Type B pancreatic cell (in vitro differentiated cells): ENCODE measurements at regions not wholly inside any gene's neighbourhood (a gene's known extent, or its start where the extent isn't known, plus 50 kb on each side); places are given as distances from the start of the nearest gene placed in this dataset.

Experiments
- DNase-seq: peaks from one replicate; pipeline ENCODE4 v3.0.0; 2021; ENCODE audit warnings: mixed read lengths; ENCODE audit not compliant: unreplicated experiment; ENCODE audit errors: extremely low spot score
- H3K27ac Mint-ChIP-seq: 2 replicates; pipeline ENCODE4 v1.8.0; 2021; ENCODE audit warnings: mild to moderate bottlenecking, mixed read lengths
- H3K27me3 Mint-ChIP-seq: 2 replicates; pipeline ENCODE4 v1.8.0; 2021; ENCODE audit warnings: mixed read lengths
- H3K36me3 Mint-ChIP-seq: 2 replicates; pipeline ENCODE4 v1.8.0; 2021; ENCODE audit warnings: mixed read lengths
- H3K4me1 Mint-ChIP-seq: one replicate; pipeline ENCODE4 v1.8.0; 2021; ENCODE audit warnings: mixed read lengths; ENCODE audit not compliant: unreplicated experiment
- H3K4me3 Mint-ChIP-seq: 2 replicates; pipeline ENCODE4 v1.8.0; 2021; ENCODE audit warnings: mild to moderate bottlenecking, mixed read lengths
- H3K9me3 Mint-ChIP-seq: 2 replicates; pipeline ENCODE4 v1.8.0; 2021; ENCODE audit warnings: mixed read lengths
- CTCF ChIP-seq: fragments of 200-600 bp; sonication (generic); conservative IDR thresholded peaks from 2 replicates; pipeline ENCODE4 v1.5.0; 2021; ENCODE audit warnings: antibody characterized with exemption, mild to moderate bottlenecking

DNA sequence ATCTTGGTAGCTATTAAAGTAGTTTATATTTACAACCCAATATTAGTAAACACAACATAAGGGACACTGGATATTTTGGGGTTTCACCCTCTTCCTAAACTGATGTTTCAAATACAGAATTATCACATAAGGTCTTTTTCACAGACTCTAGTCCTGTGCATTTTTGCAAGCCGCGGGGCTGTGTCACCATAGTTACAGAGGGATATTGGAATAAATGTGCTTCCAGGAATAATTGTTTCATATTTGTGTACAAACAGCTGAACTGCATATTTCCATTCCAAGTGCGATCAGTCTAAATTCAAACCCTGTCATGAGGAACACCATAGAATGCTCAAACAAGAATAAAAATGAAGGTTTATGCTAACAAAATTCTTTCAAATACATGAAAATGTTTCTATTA lies 762.5 kb upstream of the ARGLU1 start:
- DNase-seq, result no peak
- H3K4me3 Mint-ChIP-seq, result no peak overlapping the region
- no peaks in the 10 kb centered on the region for H3K27me3 Mint-ChIP-seq
- no peaks in the 10 kb centered on the region for H3K36me3 Mint-ChIP-seq
- peaks cover 3% of the 10 kb centered on the region for H3K4me1 Mint-ChIP-seq
- no peak overlapping the region for H3K27ac Mint-ChIP-seq
- H3K9me3 Mint-ChIP-seq, result no peaks in the 10 kb centered on the region
- no peak for TF ChIP-seq CTCF

- Mint-ChIP-seq H3K4me3 (no peak overlapping the region), H3K27ac (no peak overlapping the region), H3K9me3 (no peaks in the 10 kb centered on the region), H3K27me3 (no peaks in the 10 kb centered on the region), H3K36me3 (no peaks in the 10 kb centered on the region), H3K4me1 (peaks cover 3% of the 10 kb centered on the region)
- TF ChIP-seq CTCF, result no peak
- no peak for DNase-seq
Measured at GRCh38 chr13:107329991-107330390, 762.1 kb upstream of the ARGLU1 start.

GRCh38 chr13:107324416-107325204 lies 756.7 kb upstream of the ARGLU1 start:
- no peaks in the 10 kb centered on the region for H3K4me1 Mint-ChIP-seq
- TF ChIP-seq CTCF, result no peak
- no peaks in the 10 kb centered on the region for H3K27me3 Mint-ChIP-seq
- H3K36me3 Mint-ChIP-seq, result no peaks in the 10 kb centered on the region
- no peaks in the 10 kb centered on the region for H3K9me3 Mint-ChIP-seq
- no peak overlapping the region for H3K4me3 Mint-ChIP-seq
- DNase-seq, result no peak
- no peak overlapping the region for H3K27ac Mint-ChIP-seq

GRCh38 chr13:107322228-107322627 lies 754.3 kb upstream of the ARGLU1 start:
- no peaks in the 10 kb centered on the region for H3K9me3 Mint-ChIP-seq
- TF ChIP-seq CTCF, result no peak
- no peak overlapping the region for H3K27ac Mint-ChIP-seq
- no peaks in the 10 kb centered on the region for H3K4me1 Mint-ChIP-seq
- DNase-seq, result no peak
- H3K4me3 Mint-ChIP-seq, result no peak overlapping the region
- H3K36me3 Mint-ChIP-seq, result no peaks in the 10 kb centered on the region
- H3K27me3 Mint-ChIP-seq, result no peaks in the 10 kb centered on the region

GRCh38 chr13:107305178-107305577 lies 737.2 kb upstream of the ARGLU1 start:
- no peaks in the 10 kb centered on the region for H3K27me3 Mint-ChIP-seq
- no peak for TF ChIP-seq CTCF

More at GRCh38 chr13:107305178-107305577, 737.2 kb upstream of the ARGLU1 start:
- Mint-ChIP-seq H3K4me1 (no peaks in the 10 kb centered on the region), H3K36me3 (no peaks in the 10 kb centered on the region), H3K4me3 (no peak overlapping the region), H3K27ac (no peak overlapping the region), H3K9me3 (no peaks in the 10 kb centered on the region)
- no peak for DNase-seq
